HG03060 (cell line): ENCODE measurements at regions not wholly inside any gene's neighbourhood (a gene's known extent, or its start where the extent isn't known, plus 50 kb on each side); places are given as distances from the start of the nearest gene placed in this dataset.
A peak's percentile ranks its signal among the peaks of the same experiment; 100 is the strongest.
"Not testable (repeated sequence)": the region's sequence is repeated elsewhere in the genome, so short reads cannot be mapped to it uniquely, and the experiment has no call there.

Source experiments
- ATAC-seq: cut with Tn5 transposase; IDR thresholded peaks from one replicate; pipeline ENCODE4 v1.9.1; 2021; ENCODE audit warnings: low read depth, moderate number of reproducible peaks; ENCODE audit not compliant: unreplicated experiment

GRCh38 chrX:23458957-23459356, 124.3 kb downstream of the PTCHD1 start:
- ATAC-seq = not testable (repeated sequence)

DNA sequence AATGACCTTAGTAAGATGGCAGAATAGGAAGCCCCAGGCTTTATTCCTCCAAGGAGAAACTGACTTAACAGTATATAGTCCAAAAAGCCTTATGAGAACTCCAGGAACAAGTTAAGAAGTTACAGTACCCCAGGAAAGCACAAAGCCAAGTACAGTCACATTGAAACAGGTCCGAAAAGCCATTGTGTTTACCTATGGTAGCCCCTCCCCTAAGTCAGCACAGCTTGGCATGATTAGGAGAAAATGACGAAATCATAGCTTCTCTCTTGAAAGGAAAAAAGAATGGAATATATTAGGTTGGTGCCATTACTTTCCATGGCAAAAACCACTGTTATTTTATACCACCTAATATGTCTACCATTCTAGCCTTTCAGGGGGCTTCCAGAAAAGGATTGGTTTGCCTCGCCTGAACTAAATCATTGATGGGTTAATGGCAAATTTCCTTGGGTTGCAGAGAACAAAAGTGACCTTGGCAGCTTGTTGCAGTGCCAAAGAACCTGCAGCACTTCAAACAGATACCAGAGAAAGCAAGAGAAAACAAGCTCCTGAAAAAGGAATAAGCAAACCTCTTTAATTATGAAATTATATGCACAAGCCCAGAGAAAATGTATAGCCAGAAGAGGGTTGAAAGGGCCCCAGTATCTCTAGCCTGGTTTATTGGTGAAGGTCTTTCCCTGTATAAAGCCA, 130.6 kb downstream of the PTCHD1 start:
- no peak for ATAC-seq

- no peak for ATAC-seq
Observed at GRCh38 chrX:23465985-23466384, 131.3 kb downstream of the PTCHD1 start.

DNA sequence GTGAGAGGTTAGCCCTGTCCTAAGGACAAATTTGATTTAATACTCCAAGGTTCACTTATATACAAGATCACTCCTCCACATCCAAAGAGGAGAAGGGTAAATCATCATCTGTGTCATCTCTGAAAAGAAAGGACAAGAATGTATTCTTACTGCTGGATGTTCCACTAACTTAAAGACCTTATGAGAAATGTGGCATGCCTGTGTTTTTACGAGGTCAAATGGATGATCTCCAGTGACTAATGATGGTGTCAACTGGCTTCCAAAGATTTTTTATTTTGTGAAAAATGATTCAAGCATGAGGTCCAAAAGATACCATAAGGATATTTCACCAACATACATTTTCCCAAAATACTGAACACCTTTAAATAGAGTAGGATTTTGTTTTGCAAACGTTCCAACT, 143.4 kb downstream of the PTCHD1 start:
- no peak for ATAC-seq

GRCh38 chrX:23478561-23478960, 143.9 kb downstream of the PTCHD1 start:
- no peak for ATAC-seq

DNA sequence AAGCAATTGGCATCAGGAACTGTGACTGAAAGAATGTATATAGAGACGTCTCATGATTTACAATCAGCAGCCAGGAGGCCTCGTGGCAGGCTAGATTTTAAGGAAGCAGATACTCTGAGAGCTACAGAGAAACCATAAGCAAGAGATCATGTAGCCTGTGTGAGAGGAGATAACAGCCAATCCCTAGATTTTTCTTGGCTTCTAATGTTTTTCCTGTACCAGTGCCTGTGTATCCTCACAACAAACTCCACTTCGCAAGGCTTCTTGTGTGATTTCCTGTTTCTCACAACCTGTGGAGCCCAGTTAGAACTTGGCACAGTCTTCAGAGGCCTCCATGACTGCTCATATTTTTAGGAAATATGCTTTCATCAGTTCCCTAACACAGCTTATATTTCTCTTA, 147.9 kb downstream of the PTCHD1 start:
- ATAC-seq = no peak

GRCh38 chrX:23483396-23483795, 148.7 kb downstream of the PTCHD1 start:
- no peak for ATAC-seq

DNA sequence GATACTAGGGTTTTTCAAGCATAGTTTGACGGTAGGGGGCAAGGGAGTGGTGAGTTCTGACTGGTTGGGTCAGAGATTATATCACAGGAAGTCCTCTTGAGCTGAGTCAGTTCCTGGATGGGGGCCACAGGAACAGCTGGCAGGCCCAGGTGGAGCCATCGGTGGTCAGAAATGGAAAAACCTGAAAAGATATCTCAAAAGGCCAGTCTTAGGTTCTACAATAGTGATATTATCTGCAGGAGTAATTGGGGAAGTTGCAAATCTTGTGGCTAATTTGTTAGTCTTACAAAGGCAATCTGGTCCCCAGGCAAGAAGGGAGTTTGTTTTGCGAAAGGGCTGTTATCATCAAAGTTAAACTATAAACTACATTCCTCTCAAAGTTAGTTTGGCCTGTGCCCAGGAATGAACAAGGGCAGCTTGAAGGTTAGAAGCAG, 159.3 kb downstream of the PTCHD1 start:
- ATAC-seq = peak; percentile 69

DNA sequence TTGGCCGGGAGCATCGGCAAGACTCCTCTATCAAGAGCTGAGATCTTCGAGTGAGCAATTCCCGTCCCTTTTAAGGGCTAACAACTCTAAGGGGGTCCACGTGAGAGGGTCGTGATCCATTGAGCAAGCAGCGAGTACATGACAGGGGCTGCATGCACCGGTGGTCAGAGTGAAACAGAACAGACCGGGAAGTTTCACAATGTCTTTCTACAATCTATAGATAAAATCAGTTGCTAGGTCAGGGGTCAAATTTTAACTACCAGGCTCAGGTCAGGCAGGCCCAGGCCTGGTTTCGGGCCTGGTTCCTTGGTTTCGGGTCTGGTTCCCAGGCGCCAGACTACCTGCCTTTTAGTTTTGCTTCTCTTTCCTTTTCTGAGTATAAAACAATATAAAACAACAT, 160.1 kb downstream of the PTCHD1 start:
- ATAC-seq = no peak

DNA sequence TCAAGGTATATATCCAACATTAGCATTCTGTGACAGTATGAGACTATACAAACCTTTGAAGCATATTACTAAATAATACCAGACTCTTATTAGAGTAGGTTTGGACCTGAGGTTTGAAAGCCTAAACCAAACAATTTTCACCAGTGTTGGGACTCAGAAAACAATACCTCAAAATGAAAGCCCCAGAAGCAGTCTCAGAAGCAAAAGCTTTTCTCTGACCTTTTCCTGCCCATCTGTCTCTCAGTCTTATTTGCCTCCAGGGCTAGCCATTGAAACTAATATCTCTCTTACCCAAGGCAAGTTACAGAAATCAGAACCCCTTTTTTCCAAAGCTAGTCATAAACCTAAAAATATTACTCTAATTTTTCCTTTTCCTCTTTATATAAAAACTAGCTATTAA, 163.3 kb downstream of the PTCHD1 start:
- no peak for ATAC-seq

DNA sequence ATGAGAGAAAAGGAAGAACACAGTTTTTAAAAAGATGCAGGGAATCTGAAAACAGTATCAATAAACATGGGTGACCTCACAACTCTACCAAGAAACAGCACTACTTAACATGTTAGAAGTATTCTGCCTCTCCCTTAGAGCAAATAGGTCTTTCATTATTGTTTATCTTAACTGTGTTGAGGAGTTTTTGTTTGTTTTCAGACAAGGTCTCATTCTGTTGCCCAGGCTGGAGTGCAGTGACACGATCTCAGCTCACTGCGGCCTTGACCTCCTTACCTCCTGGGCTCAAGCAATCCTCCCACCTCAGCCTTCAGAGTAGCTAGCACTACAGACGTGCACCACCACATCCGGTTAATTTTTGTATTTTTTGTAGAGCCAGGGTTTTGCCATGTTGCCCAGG, 165.3 kb upstream of the PRDX4 start:
- ATAC-seq = no peak

- no peak for ATAC-seq
Observed at GRCh38 chrX:23503835-23504539, 163.3 kb upstream of the PRDX4 start.

DNA sequence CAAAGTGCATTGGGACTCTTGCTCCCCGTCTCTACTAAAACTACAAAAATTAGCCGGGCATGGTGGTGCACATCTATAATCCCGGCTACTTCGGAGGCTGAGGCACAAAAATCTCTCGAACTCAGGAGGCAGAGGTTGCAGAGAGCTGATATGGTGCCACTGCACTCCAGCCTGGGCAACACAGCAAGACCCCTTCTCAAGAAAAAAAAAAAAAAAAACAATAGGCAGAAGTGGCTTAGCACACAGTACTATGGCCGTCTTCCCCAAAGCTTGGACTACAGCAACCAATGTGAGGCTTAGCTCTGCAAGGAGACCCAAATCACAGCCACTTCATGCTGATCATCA, 162.8 kb upstream of the PRDX4 start:
- no peak for ATAC-seq

DNA sequence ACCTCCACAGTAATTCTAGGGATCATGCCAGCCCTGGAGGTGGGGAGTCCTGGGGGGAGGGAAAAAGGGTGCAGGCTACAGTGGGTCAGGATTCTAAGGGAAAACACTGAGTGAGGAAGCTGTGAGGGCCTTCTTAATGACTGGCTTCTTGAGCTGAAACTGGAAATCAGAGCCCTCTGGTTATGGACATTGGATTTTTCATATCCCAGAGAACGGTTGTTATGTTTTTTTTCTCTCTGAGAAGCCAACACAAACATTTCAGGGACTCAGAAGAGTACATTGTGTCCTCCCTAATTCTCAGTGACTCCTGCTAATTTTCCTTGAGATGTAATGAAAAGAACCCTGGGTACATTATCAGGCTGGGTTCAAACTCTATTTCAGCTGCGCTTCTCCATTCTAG, 162.4 kb upstream of the PRDX4 start:
- no peak for ATAC-seq

DNA sequence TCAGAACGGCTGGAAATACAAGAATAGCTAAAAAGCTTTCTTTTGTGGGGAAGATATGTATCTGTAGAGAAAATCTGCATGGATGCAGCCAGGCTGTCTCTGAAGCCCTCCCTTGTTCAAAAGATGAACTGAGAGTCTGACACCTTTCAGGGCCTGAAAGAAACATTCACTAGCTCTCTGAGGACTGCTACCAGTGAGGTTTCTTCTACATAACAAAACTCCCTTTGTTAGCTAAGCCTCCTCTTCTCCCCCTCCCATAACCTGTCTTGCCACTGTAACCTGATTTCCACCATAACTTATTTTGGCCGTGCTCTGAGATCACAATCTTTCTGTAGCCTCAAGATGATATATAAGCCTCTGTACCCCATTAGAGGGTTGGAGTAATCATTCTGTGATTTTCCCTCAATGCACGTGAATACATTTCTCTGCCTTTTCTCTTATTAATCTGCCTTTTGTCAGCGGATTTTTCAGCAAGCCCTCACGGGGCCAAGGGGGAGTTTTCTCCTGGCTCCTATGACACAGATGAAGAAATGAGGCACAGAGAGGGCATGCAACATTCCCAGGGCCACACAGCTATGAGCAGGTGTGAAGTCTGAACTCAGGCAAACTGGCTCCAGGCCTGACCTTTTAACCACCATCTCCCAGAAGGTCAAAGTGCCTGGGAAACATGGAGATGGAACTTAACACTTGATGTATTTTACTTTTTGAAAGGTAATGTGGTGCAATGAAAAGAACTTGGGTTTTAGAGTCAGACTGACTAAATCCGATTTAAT, 161.6 kb upstream of the PRDX4 start:
- no peak for ATAC-seq

GRCh38 chrX:23509256-23509655, 158.0 kb upstream of the PRDX4 start:
- ATAC-seq = no peak

DNA sequence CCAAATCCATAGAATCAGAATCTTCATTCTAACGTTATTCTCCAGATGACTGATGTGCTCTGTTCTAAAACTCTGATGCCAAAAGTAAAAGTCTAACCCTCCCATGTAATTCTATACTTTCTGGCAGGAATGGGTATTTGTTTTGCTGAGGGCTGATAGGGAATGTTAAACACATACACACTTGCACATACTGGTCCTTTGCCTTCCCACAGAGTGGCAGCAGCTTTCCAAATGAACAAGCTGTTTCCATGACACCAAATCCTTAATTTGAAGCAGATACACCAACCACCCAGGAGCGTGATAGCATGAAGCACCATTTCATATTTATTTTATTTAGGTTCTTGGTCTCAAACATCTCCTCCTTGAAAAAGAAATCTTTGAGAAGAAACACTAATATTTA, 155.5 kb upstream of the PRDX4 start:
- ATAC-seq = no peak

DNA sequence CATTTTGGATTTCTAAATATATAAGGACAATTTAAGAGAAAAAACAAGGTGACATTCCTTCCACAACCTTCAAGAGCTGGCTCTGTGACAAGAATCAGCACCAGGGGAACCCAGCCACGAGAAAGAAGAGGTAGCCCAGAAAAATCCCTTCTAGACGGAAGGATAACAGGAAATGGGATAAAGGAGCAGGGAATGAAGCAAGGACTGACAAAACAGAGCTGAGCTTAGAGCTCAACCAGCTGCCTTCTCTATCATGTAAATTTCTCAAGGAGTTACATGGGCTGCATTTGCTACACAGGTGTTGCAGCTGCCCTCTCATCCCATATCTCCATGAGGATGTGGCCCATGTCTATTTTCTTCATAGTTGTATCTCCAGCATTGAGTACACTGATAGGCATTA, 154.2 kb upstream of the PRDX4 start:
- no peak for ATAC-seq

GRCh38 chrX:23514082-23514481, 153.2 kb upstream of the PRDX4 start:
- ATAC-seq = no peak

- no peak for ATAC-seq
Observed at GRCh38 chrX:23515028-23515427, 152.3 kb upstream of the PRDX4 start.

GRCh38 chrX:23523026-23523657, 144.2 kb upstream of the PRDX4 start:
- not testable (repeated sequence) for ATAC-seq
